Endothelial cell (in vitro differentiated cells): ENCODE measurements at regions not wholly inside any gene's neighbourhood (a gene's known extent, or its start where the extent isn't known, plus 50 kb on each side); places are given as distances from the start of the nearest gene placed in this dataset.

Source experiments
- DNase-seq: peaks from one replicate; pipeline ENCODE4 v3.0.0; 2021; ENCODE audit warnings: low spot score
- H3K27ac Mint-ChIP-seq: one replicate; pipeline ENCODE4 v1.8.0; 2021; ENCODE audit warnings: mixed read lengths, inconsistent platforms; ENCODE audit not compliant: unreplicated experiment
- H3K27me3 Mint-ChIP-seq: one replicate; pipeline ENCODE4 v1.8.0; 2021; ENCODE audit warnings: mild to moderate bottlenecking, moderate library complexity, mixed read lengths, inconsistent platforms; ENCODE audit not compliant: unreplicated experiment
- H3K36me3 Mint-ChIP-seq: one replicate; pipeline ENCODE4 v1.8.0; 2021; ENCODE audit warnings: mild to moderate bottlenecking, low read depth, mixed read lengths, inconsistent platforms; ENCODE audit not compliant: unreplicated experiment
- H3K4me1 Mint-ChIP-seq: one replicate; pipeline ENCODE4 v1.8.0; 2021; ENCODE audit warnings: mild to moderate bottlenecking, mixed read lengths, inconsistent platforms; ENCODE audit not compliant: unreplicated experiment
- H3K4me3 Mint-ChIP-seq: one replicate; pipeline ENCODE4 v1.8.0; 2021; ENCODE audit warnings: mild to moderate bottlenecking, mixed read lengths, inconsistent platforms; ENCODE audit not compliant: unreplicated experiment
- H3K9me3 Mint-ChIP-seq: one replicate; pipeline ENCODE4 v1.8.0; 2021; ENCODE audit warnings: mixed read lengths, inconsistent platforms; ENCODE audit not compliant: unreplicated experiment
- CTCF ChIP-seq: fragments of 200-600 bp; sonication (generic); IDR thresholded peaks from one replicate; pipeline ENCODE4 v1.5.0; 2021; ENCODE audit warnings: antibody characterized with exemption; ENCODE audit not compliant: unreplicated experiment

- H3K9me3 Mint-ChIP-seq = no peaks in the 10 kb centered on the region
- no peak overlapping the region for H3K27ac Mint-ChIP-seq
- peaks cover 8% of the 10 kb centered on the region for H3K4me1 Mint-ChIP-seq
- H3K4me3 Mint-ChIP-seq = no peak overlapping the region
- peaks cover 2% of the 10 kb centered on the region for H3K27me3 Mint-ChIP-seq
- no peak for TF ChIP-seq CTCF
- DNase-seq = no peak
- H3K36me3 Mint-ChIP-seq = no peaks in the 10 kb centered on the region
Measured at GRCh38 chr17:55605705-55606487, 94.6 kb upstream of the SMIM36 start.

GRCh38 chr17:55601874-55602364, 90.7 kb upstream of the SMIM36 start:
- no peak overlapping the region for H3K4me3 Mint-ChIP-seq
- no peak overlapping the region for H3K27ac Mint-ChIP-seq
- DNase-seq = peak; percentile 33
- H3K27me3 Mint-ChIP-seq = peaks cover 2% of the 10 kb centered on the region
- no peaks in the 10 kb centered on the region for H3K9me3 Mint-ChIP-seq
- peaks cover 3% of the 10 kb centered on the region for H3K4me1 Mint-ChIP-seq
- H3K36me3 Mint-ChIP-seq = no peaks in the 10 kb centered on the region
- TF ChIP-seq CTCF = peak; percentile 82

GRCh38 chr17:55598495-55598894, 87.2 kb upstream of the SMIM36 start:
- Mint-ChIP-seq H3K36me3 (no peaks in the 10 kb centered on the region), H3K27ac (no peak overlapping the region), H3K9me3 (no peaks in the 10 kb centered on the region), H3K4me1 (peaks cover 3% of the 10 kb centered on the region), H3K27me3 (no peaks in the 10 kb centered on the region), H3K4me3 (no peak overlapping the region)
- DNase-seq = no peak
- TF ChIP-seq CTCF = no peak

- Mint-ChIP-seq H3K9me3 (no peaks in the 10 kb centered on the region), H3K4me3 (no peak overlapping the region), H3K4me1 (no peaks in the 10 kb centered on the region), H3K36me3 (no peaks in the 10 kb centered on the region), H3K27ac (no peak overlapping the region), H3K27me3 (peaks cover 4% of the 10 kb centered on the region)
- no peak for TF ChIP-seq CTCF
- no peak for DNase-seq
Measured at GRCh38 chr17:55588446-55589242, 77.4 kb upstream of the SMIM36 start.

- H3K36me3 Mint-ChIP-seq = no peaks in the 10 kb centered on the region
- no peak for TF ChIP-seq CTCF
- no peaks in the 10 kb centered on the region for H3K9me3 Mint-ChIP-seq
- H3K4me3 Mint-ChIP-seq = no peak overlapping the region
- H3K27me3 Mint-ChIP-seq = peaks cover 4% of the 10 kb centered on the region
- no peak overlapping the region for H3K27ac Mint-ChIP-seq
- DNase-seq = no peak
- H3K4me1 Mint-ChIP-seq = no peaks in the 10 kb centered on the region
Measured at GRCh38 chr17:55587608-55588139, 76.4 kb upstream of the SMIM36 start.
